Right kidney (tissue), 1 donor: ENCODE measurements at regions not wholly inside any gene's neighbourhood (a gene's known extent, or its start where the extent isn't known, plus 50 kb on each side); places are given as distances from the start of the nearest gene placed in this dataset.

Experiments used
- DNase-seq: peaks from one replicate; pipeline ENCODE4 v3.0.0-alpha.2; 2016

GRCh38 chr18:41540237-41540871 lies 414.7 kb upstream of the PIK3C3 start:
- DNase-seq, result no peak

DNA sequence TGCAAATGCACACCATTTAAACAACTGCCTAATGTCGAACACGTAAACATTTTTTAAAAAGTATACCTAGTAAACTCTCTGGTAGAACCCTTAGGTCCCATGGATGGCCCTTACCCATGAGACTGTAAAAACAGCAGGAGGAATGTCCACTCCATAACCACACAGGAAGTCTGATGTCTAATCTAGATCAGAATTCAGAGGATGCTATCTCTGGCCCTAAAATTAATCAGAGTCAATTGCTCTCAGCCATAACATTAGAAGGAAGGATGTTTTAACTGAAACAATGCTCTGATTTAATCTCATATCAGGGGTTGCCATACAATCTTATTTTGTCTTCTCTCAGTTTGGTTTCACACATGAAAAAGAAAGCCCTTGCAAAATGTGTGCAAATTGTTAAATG lies 416.3 kb upstream of the PIK3C3 start:
- no peak for DNase-seq

DNA sequence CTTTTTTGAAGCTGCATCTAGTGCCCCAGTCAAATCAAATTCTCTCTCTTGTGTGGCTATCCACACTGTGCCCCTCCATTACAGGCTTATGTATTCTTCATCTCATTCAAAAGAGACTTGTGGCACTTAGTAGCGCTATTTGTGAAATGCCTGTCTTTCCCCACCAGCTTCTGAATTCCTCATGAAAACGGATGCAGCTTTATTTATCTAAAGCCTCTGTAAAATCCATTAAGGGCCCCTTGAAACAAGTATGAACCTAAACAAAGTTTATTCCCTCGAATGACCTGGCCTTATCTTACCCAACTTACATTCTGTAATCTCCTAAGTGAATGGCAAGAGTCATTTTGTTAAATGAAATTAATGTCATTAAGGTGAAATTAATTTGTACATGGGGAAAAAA lies 417.4 kb upstream of the PIK3C3 start:
- no peak for DNase-seq

- DNase-seq, result no peak
These were observed 422.5 kb upstream of the PIK3C3 start for GRCh38 chr18:41532344-41533086.

DNA sequence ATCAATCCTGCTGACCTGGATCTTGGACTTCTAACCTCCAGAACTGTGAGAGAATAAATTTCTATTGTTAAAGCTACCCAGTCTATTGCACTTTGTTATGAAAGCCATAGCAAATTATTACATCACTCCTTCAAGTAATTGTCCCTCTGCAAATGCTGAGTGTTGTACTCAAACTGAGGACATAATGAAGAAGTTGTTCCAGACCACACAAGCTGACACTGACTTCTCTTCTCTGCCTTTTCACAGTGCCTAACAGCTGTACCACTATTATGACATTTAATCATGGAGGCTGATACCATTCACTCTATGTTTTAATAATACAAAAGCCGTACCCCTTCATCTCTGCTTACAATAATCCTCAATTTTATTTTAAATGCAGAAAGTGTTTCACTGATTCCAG lies 424.1 kb upstream of the PIK3C3 start:
- no peak for DNase-seq

DNA sequence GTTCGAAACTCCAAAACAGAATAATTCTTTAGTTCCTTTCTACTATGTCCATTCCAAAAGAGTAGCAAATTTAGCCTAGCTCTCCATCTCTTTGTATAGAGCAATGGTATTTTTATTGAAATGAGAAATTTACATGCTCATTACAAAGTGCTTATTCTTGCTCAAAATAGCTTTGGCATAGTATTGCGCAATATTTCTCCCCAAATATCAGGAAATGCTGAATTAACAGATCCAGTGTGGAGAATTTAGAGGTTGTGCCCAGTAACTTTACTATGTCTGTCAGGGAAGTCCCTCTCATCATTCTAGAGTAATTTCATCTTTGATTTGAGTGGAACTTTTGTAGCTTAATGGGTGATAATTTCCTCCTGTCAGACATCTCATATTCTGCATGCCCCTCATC lies 425.9 kb upstream of the PIK3C3 start:
- DNase-seq, result no peak

GRCh38 chr18:41526054-41526453 lies 429.0 kb upstream of the PIK3C3 start:
- no peak for DNase-seq

DNA sequence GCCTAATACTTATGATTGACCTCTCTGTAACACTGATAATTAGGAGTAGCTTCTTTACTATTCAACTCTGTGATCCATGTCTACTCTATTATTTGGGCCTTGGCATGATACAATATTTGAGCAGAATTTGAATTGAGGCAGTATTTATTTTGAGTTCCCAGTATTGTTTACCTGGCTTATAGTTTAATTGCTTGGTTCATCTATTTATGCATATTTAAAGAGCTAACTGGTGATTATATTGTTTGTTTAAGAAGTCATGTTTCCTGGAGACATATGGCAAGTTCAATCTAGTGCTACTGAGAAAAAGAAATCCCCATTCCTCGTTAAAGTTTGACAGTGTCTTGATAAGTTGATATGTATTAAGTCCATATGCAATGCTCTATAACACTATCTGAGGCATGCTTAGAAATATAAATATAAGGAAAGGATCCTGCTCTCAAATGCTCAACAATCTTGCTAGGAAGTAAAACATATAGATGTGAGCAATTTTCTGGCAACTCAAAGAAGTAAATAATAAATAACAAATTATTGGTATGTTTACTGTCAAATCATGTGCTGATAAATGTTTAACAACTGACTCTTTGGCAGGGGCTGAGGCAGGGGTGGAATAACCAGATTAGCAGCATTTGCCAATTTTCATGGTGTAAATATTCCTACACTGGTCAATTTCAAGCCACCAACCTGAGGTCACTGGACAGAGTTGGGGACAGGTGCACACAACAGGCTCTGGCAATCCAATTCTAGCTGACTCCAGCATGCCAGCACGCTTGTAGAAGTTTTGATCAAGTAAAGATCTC lies 430.2 kb upstream of the PIK3C3 start:
- DNase-seq, result no peak

GRCh38 chr18:41517142-41517541 lies 437.9 kb upstream of the PIK3C3 start:
- DNase-seq, result no peak

DNA sequence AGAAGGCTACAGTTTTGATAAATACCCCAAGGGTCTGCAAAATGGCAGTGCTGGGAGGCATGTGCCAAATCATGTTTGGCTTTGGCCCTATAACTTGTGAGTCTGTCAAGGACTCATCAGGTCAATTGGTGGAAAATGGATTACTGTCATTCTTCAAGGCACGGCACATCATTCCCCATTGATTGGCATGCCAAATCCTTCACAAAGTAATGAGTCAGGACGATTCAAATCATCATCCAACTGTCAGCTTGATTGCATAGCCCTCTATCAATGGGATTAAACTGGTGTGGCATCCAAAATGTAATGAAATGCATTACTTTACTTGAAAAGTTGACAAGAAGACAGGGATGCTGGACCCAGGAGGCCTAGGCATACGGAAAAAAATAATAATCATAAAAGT lies 441.6 kb upstream of the PIK3C3 start:
- no peak for DNase-seq

DNA sequence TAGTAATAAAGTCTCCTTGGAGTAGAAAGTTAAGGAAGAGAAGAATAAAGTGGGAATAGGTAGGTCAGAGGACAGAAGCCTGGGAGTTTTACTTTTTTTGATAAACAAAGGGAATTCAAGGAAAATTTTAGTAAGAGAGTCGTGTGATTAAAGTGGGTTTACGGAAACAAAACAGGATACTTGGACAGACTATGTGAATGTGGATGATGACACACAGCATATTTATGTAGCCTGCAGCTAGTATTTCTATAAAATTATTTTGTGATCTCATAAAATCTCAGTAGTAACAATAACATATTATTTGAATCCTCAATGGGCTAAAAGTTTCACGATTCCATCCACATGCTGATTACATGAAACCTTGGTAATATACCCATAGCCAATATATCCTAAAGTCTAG lies 450.7 kb upstream of the PIK3C3 start:
- DNase-seq, result no peak

DNA sequence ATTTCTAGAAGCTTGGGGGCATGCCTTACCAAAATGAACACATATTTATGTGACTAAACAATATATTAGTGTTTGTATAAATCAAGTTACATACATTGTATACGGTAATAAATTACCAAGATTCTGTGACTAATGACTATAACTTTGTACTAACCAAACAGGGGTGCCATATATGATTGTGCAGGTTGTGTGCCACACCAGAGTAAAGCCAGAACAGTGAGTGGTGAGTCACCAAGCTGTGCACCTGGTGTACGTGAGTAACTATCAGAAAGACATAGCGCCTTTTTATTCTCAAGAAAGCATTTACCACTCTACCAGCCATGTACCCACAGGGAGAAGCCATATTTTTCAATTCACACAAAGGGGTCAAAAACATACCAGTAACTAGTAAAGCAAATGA lies 453.2 kb upstream of the PIK3C3 start:
- DNase-seq, result no peak

GRCh38 chr18:41499345-41499744 lies 455.7 kb upstream of the PIK3C3 start:
- DNase-seq, result no peak

GRCh38 chr18:41490861-41491260 lies 464.2 kb upstream of the PIK3C3 start:
- no peak for DNase-seq

DNA sequence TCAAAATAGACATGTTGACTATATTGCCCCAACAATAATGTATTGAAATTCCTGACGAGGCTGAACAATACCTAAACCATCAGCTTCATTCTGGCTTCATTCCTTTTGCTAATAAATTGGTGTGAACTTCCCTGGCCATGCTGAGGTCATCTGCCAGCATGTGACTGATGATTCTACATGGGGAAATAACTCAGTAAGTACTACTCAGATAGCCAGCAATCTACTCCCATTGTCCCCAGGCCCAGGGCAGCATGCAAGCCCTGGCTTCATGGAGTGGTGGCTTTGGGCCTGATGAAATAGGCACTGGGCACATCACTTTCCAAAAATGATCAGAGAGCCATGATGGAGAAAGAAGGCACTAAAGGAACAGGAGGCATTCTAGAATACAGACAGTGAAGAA lies 468.5 kb upstream of the PIK3C3 start:
- no peak for DNase-seq

GRCh38 chr18:41484069-41484468 lies 471.0 kb upstream of the PIK3C3 start:
- no peak for DNase-seq

- no peak for DNase-seq
These were observed 472.5 kb upstream of the PIK3C3 start for GRCh38 chr18:41482501-41482900.

DNA sequence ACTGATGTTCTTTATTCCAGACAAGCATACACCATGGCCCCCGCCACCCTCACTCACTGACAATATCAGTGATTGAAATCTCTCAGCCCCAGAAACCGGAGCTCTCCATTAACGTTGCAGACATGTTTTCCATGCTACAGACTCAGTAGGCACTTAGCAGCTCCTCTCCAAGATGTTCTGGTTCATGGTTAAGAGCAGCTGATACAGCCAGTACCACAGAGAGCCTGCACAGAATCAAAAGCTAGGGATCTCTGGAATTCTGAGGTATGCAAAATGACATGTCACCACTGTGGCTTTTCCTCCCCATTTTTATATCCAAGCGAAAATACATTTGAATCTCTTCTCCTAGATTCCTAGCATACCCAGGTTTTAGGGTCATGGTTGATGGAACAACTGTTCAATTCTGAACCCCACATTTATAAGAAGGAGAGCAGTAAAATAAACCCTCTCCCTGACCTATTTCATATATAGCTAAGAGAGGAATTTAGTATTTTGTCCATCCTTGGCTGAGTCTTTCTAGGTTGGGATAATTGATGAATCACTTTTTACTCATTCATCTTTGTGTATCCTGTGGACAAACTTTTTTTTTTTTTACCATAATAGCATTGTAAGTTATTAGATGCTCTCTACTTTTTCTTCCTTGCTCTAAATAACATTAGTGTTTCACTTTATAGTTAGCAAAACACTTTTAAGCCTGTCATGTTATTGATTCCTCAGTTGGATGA lies 488.4 kb upstream of the PIK3C3 start:
- no peak for DNase-seq

- DNase-seq, result no peak
These were observed 489.6 kb upstream of the PIK3C3 start for GRCh38 chr18:41465386-41465785.

- DNase-seq, result no peak
These were observed 490.8 kb upstream of the PIK3C3 start for GRCh38 chr18:41464278-41464677.

DNA sequence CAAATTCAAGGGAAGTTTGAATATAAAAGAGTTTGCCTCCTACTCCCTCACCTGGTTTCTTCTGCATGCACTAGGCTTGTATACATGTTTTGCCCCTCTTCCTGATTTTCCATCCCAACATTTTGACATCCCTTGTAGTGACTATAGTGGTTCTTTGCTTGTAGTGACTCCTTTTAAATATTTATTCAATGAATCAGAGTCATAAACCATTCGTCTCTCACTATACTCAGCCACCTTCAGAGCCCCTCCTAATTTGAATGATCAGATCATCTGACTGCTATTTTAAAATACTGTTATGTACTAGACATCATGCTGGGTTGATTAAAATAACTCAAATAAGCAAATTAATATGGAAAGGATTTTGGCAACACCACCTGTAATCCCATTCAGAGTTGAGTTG lies 492.1 kb upstream of the PIK3C3 start:
- no peak for DNase-seq

DNA sequence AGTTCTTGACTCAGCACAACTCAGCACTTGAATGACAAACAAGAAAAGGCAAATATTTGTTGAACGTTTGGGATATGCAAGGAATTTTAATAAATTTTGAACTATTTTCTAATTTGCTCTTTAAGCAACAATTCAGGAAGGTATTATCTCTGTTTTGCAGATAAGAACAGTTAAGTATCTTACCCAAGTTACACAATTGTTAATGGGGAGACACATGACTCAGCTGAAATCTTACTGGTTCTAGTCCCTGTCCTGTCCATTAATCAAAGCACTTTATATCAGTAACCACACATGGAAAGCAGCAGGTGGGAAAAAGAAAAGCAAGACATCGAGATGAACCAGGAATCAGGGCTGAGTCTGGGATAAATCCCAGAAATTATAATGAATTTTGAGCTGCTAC lies 493.9 kb upstream of the PIK3C3 start:
- no peak for DNase-seq

GRCh38 chr18:41459656-41460055 lies 495.4 kb upstream of the PIK3C3 start:
- DNase-seq, result no peak
